ENCODE measurements at regions not wholly inside any gene's neighbourhood (a gene's known extent, or its start where the extent isn't known, plus 50 kb on each side); places are given as distances from the start of the nearest gene placed in this dataset.
A peak's percentile ranks its signal among the peaks of the same experiment; 100 is the strongest.

GRCh38 chr9:8011974-8012373 is 212.4 kb upstream of the DMAC1 start:
- H3K27me3 ChIP-seq: no peaks in the 10 kb centered on the region
- TF ChIP-seq, protein P1, sequence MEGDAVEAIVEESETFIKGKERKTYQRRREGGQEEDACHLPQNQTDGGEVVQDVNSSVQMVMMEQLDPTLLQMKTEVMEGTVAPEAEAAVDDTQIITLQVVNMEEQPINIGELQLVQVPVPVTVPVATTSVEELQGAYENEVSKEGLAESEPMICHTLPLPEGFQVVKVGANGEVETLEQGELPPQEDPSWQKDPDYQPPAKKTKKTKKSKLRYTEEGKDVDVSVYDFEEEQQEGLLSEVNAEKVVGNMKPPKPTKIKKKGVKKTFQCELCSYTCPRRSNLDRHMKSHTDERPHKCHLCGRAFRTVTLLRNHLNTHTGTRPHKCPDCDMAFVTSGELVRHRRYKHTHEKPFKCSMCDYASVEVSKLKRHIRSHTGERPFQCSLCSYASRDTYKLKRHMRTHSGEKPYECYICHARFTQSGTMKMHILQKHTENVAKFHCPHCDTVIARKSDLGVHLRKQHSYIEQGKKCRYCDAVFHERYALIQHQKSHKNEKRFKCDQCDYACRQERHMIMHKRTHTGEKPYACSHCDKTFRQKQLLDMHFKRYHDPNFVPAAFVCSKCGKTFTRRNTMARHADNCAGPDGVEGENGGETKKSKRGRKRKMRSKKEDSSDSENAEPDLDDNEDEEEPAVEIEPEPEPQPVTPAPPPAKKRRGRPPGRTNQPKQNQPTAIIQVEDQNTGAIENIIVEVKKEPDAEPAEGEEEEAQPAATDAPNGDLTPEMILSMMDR (IDR thresholded peaks at IDR 0.05): no peak
- no peaks in the 10 kb centered on the region for H3K9me3 ChIP-seq
- H3K4me1 ChIP-seq: no peaks in the 10 kb centered on the region
- H3K4me3 ChIP-seq: no peak overlapping the region
- no peaks in the 10 kb centered on the region for H3K36me3 ChIP-seq
- DNase-seq: peak in 1 of 4 donors; percentile 10
- ATAC-seq: no peak
- H3K27ac ChIP-seq: no peak overlapping the region
- intact Hi-C loops (cut with DNase I): no loop called here

DNA sequence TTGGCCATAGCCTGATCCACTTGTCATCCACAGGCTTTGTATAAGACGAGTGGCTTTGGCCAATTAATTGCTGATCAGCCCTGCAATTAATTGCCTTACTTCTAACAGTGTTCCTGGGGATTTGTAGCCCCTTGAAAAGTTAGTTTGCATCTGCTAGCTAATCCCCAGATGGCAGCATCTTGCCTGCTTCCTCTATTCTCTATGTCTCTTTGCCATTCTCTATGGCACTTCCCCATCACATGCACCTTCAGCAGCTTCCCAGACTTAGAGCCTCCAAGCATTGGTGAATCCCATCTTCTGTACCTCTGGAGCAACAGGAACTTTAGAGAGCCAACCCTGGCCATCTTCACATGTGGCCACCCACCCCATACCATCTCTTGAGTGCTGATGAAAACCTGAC is 197.0 kb upstream of the DMAC1 start:
- TF ChIP-seq, protein P1 (IDR thresholded peaks at IDR 0.05): no peak
- no peak for ATAC-seq
- intact Hi-C loops (cut with DNase I): no loop called here

DNA sequence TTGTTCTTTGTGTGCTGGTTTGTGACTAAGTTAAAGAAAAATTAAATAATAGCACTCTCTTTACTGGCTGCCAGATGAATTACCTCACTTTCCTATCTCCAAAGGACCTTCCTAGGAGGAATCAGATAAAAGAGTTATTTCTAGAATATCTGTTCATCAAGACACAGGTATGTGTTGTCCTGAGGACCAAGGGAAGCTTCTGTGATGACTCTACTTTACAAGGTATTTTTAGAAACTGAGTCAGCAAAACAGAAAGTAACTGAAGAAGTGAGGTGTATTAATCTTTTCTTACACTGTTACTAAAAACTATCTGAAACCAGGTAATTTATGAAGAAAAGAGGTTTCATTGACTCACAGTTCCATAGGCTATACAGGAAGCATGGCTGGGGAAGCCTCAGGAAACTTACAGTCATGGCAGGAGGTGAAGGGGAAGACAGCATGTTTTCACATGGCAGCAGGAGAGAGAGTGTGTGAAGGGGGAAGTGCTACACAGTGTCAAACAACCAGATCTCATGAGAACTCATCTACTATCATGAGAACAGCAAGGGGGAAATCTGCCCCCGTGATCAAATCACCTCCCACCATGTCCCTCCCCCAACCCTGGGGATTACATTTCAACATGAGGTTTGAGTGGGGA is 189.2 kb upstream of the DMAC1 start:
- ATAC-seq: no peak
- Histone ChIP-seq H3K4me1 (no peaks in the 10 kb centered on the region), H3K27ac (no peak overlapping the region), H3K36me3 (no peaks in the 10 kb centered on the region), H3K4me3 (no peak overlapping the region), H3K27me3 (no peaks in the 10 kb centered on the region), H3K9me3 (no peaks in the 10 kb centered on the region)
- no peak for DNase-seq
- intact Hi-C loops (cut with DNase I): no loop called here
- TF ChIP-seq, protein P1 (IDR thresholded peaks at IDR 0.05): no peak

More for the DNA sequence above, 197.0 kb upstream of the DMAC1 start:
- Histone ChIP-seq H3K4me3 (no peak overlapping the region), H3K36me3 (no peaks in the 10 kb centered on the region), H3K9me3 (no peaks in the 10 kb centered on the region), H3K4me1 (no peaks in the 10 kb centered on the region), H3K27ac (no peak overlapping the region), H3K27me3 (no peaks in the 10 kb centered on the region)
- no peak for DNase-seq

DNA sequence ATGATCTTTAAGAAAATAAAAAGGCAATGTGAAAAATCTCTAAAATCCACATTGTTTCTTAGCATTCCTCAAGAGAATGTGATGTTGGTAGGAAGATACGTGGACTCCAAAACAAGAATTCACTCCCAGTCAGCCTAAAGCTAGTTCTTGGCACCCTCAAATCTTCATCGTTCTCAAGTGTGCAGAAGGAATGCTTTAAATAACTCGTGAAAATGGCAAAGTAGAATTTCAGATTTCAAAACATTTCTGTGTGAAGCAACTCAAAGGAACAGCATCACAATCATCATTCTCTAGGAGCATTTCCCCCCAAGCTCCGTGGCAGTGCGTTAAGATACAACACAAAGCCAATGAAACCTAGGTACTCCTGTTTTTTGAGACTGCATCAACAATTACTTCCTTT is 185.1 kb upstream of the DMAC1 start:
- no peak for DNase-seq
- intact Hi-C loops (cut with DNase I): no loop called here
- ATAC-seq: no peak
- Histone ChIP-seq H3K9me3 (no peaks in the 10 kb centered on the region), H3K36me3 (no peaks in the 10 kb centered on the region), H3K4me3 (no peak overlapping the region), H3K27ac (no peak overlapping the region), H3K27me3 (no peaks in the 10 kb centered on the region), H3K4me1 (no peaks in the 10 kb centered on the region)
- TF ChIP-seq, protein P1 (IDR thresholded peaks at IDR 0.05): no peak

DNA sequence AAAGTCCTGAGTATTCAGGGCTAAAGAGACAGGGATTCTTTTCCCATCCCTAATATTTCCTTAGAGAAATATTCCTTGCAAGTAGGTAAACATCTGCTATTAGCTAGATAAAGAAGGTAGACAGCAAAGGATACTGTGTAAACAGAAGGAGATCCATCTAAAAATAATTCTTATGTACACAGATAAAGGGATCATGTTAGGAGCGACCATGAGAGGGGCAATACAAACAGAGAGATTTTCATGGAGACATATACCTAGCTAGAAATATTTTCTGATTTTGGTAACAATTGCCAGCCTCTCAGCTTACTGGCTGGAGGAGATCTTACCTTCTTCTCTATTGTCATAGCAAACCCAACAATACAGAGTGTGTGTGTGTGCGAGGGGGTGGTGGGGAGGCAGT is 184.6 kb upstream of the DMAC1 start:
- H3K4me1 ChIP-seq: no peaks in the 10 kb centered on the region
- H3K27me3 ChIP-seq: no peaks in the 10 kb centered on the region
- no peak overlapping the region for H3K27ac ChIP-seq
- no peaks in the 10 kb centered on the region for H3K36me3 ChIP-seq
- no peaks in the 10 kb centered on the region for H3K9me3 ChIP-seq
- no peak overlapping the region for H3K4me3 ChIP-seq
- DNase-seq (no peak), ATAC-seq (no peak)
- intact Hi-C loops (cut with DNase I): no loop called here
- TF ChIP-seq, protein P1 (IDR thresholded peaks at IDR 0.05): no peak

All from left lung (tissue), 4 donors.